Activated effector memory CD4-positive, alpha-beta T cell treated with anti-CD3 and anti-CD28 coated beads, Interleukin-2, amount 50 U/mL, for 16 hours (primary cell): ENCODE measurements at regions not wholly inside any gene's neighbourhood (a gene's known extent, or its start where the extent isn't known, plus 50 kb on each side); places are given as distances from the start of the nearest gene placed in this dataset.

Source experiments
- DNase-seq: peaks from one replicate; pipeline ENCODE4 v3.0.0-alpha.2; 2020

DNA sequence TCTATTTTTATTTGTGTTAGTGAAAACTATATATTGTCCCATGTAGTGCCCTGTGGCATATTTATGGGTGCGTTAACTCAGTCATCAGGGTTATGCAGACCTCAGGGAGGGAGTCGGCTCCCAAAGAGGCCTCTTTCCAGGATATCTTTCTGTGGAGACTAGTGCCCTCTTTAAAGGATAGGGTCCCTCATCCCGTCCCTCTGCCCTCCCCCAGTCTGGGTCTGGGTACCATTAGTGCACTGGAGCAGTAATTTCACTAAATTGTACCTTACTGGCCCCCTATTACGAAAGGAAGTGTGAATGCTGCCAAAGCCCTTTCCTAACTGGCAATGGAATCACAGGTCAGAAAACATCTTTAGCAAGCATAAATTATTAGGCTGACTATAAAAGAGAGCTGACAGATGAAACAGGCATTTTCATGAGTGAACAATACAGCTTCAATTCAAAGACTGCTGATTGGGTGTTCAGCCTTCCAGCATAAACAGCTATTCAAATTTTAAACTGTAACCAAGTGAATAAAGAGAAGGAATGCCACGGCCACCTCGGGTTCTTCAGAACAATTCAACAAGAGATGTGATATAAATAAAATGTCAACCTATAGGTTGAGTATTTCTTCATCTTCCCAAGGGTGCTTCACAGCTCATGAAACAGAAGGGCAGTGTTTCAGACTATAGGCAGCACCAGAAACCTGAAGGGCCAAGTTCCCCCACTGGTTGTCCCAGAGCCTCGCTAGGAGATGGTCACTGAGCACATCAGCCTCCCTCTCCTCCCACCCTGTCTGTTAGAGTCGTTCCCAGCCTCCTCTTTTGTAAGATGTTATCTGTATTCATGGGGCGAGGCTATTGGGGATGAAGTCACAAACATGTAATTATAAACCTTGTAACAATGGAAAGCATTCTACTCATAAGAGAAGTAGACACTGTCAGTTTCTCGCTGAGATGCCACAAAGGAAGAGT, 318.7 kb downstream of the TMEM161B start:
- no peak for DNase-seq

DNA sequence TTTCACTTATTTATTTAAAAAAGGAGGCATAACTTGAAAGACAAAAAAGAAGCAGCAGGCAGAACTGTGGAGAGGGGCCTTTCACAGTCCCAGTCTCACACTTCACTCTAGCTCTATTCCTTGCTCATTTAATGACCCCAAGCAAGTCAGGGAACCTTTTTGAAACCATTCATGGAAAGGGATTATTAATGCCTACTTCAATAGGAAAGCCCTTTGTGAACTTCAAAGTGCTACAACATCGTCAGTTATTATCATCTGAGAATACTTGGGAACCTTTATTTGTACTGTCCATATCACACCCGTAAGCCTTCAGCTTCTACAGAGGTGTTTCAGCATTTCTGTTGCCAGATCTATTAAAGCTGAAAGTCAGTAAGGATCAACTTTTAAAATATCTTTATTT, 320.2 kb downstream of the TMEM161B start:
- DNase-seq: no peak

DNA sequence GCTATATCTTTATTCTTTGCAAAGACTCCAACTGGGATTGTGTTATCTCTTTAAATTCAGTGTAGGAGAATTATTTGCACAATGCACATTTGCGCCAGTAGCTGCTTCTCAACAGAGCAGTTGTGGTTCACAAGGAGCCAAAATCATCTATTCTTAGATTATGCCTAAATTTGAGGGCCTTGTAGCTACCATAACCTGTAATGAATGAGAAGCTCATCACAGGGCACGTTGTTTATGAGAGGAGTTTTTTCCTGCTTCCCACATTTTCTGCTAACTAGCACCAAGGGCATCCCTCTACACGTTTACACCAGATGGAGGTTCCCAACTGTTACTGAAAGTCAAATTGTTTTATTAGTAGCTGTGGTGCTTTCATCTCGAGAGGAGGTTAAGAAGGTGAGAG, 322.4 kb downstream of the TMEM161B start:
- no peak for DNase-seq

GRCh38 chr5:87945286-87945650, 323.4 kb downstream of the TMEM161B start:
- DNase-seq: no peak

DNA sequence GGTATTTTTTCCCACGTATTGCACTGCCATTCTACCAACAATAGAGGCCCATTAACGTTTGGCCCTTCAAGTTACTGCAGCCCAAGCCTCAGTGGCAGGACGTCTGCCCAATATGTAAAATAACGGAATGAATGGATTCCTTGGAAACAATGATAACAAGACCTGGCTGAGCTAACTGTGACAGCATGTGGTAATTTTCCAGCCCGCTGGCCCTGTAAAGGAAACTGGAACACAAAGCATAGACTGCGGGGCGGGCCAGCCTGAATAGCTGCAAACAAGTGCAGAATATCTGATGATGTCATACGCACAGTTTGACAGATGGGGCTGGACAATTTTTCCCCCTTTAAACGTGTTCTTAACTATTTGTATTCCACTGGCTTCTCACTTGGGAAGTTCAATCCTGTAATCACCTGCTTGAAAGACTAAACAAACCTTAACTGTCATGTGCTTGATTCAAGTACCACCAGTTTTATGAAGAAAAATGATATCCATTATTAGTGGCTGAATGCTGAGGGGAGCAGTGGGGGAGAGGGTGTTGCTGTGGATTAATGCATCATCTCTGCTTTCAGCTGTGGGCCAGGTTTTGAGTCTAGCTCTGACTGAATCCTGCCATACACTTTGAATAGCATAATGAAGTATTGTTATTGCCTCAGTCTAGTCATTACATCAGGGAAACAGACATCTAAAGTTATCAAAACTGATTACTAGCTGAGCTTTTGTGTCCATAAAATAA, 323.9 kb downstream of the TMEM161B start:
- no peak for DNase-seq

DNA sequence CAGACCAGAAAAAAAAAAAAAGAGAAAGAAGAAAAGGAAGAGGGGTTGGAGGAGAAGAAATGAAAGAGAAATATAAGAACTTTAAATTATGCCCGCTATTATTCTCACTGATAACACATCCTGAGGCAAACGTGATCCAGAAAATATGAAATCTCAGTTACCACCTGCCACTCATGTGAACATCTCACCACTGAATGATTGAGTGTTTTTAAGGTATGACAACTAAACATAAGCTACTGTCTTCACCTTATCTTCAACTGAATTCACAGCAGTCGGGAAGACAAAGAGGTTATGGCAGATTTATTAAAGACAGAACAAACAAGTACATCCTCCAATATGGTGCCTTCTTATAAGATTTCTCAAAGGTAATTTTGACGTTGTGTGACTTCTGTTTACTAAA, 327.9 kb downstream of the TMEM161B start:
- no peak for DNase-seq

- no peak for DNase-seq
Measured at GRCh38 chr5:87936667-87937066, 332.0 kb downstream of the TMEM161B start.

GRCh38 chr5:87924436-87924835, 344.2 kb downstream of the TMEM161B start:
- no peak for DNase-seq

GRCh38 chr5:87916320-87916719, 352.3 kb downstream of the TMEM161B start:
- no peak for DNase-seq

DNA sequence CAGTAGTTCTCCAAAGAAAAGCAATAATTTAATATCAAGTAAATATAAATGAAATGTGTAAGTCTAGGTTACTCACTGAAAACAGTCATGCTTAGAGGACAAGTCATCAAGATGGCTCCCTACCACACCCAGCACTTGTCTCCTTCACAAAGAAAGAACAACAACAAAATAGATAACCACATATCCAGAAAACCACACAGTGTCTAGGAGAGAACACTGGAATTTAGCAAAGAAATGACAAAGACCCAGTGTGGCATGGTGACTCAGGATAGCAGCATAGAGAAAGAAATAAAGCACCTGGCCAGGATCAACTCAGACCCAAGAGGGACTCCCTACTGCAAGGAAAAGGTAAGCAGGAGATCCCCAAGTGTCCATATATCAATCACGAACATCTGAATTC, 356.2 kb downstream of the TMEM161B start:
- no peak for DNase-seq

- no peak for DNase-seq
Measured at GRCh38 chr5:87909382-87909781, 359.3 kb downstream of the TMEM161B start.

GRCh38 chr5:87906962-87907361, 361.7 kb downstream of the TMEM161B start:
- no peak for DNase-seq

DNA sequence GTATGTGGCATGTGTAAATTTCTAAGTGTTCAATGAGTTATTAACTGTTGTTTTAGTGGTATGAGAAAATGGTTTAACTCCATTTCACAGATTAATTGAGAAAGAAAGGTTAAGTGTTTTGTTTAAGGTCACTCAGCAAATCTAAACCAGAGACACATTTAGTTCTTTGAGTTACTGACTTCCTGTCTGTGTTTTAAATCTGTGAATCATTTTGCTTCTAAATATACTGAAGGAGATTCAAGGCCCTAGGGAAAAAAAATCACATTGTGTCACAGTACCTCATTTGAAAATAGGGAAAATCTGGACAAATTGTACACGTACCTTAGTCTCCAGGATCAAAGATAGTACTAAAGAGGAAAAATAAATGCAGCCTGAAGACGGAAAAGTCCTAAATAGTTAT, 368.2 kb downstream of the TMEM161B start:
- DNase-seq: no peak

- DNase-seq: no peak
Measured at GRCh38 chr5:87899721-87900131, 368.9 kb downstream of the TMEM161B start.

DNA sequence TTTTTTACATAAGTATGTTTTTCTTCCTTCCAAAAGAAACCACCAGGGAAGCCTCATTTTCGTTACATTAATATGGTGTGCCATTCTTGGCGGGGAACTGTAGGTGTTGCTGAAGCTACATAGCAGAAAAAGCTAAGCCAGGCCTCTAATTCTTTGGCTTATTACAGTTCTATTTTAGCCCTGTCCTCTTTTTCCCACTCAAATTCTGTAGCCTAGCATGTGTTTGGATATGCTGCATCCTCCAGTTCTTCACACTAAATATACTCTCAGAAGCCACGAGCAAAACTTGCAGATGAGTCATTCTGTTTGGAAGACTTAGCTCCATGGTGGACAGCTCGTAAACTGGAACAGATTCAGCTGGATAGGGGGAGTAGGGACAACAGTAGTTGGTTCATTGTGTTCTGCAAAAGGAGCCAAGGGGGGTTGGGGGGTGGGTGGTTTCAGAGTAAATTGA, 369.4 kb downstream of the TMEM161B start:
- no peak for DNase-seq

DNA sequence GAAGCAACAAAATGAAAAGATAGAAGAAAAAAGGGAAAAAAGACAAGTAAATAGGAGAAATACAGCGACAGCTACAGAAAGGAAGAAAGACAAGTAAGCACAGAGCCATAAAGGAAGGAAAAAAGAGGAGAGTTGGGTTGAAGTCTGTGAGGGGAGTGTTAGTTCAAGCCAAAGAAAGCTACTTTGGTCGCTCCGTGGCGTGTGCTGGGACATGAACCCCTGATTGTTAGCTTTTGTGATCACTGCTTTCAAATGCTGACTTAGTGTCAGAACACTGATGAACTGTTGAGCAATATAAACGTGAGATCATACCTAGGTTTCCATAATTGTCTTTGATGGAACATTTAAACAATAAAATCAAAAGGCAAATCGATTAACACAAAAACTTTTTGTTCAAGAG, 370.1 kb downstream of the TMEM161B start:
- no peak for DNase-seq

- no peak for DNase-seq
Measured at GRCh38 chr5:87888139-87888538, 380.5 kb downstream of the TMEM161B start.

GRCh38 chr5:87887247-87887646, 381.4 kb downstream of the TMEM161B start:
- no peak for DNase-seq

DNA sequence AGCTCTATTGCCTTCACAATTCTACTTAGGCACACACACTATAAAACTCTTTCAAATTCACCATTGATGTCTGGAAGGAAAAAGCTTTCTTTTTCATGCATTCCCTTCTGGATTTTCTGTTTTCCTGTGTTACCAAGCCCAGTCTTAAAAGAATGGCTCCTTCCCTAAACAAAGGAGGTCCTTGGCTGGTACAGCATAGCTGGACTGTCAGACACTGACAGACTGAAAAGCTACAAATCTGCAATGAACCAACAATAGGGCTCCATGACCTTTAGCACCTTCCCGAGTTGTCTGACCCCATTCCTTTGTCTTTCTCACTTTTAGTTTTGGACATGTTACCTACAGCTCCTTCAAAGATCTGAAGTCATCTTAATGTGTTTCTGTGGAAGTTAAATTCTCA, 382.5 kb downstream of the TMEM161B start:
- no peak for DNase-seq

- DNase-seq: no peak
Measured at GRCh38 chr5:87885758-87886157, 382.9 kb downstream of the TMEM161B start.

DNA sequence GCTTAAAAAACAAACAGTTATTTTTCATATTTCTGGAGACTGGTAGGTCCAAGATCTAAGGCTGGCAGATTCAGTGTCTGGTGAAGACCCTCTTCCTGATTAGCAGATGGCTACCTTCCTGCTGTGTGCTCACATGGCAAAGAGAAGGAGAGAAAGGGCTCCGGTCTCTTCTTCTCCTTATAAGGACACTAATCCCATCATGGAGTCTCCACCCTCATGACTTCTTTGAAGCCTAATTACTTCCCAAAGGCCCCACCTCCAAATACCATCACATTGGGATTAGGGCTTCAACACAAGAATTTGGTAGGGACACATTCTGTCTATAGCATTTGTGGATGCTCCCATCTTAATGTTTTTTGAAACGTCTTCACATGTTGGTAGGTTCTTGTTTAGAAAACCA, 391.1 kb downstream of the TMEM161B start:
- DNase-seq: no peak

DNA sequence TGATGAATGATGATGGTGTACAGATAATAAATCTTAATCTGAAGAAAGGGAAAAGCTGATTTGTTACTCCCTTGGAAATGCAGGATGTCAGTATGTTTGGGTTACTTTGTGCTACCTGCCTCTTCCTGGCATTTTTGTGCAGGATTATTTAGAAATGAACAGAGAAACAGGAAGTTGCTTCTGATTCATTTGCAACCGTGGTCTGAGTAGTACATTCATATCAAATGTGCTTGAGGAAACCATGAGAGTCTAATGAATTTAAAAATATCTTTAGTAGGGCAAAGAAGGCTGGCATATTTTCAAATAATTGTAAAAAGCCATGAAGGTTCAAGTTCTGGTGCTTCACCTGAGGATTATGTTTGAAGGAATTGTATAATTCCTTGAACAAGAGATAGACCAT, 391.6 kb downstream of the TMEM161B start:
- DNase-seq: no peak

DNA sequence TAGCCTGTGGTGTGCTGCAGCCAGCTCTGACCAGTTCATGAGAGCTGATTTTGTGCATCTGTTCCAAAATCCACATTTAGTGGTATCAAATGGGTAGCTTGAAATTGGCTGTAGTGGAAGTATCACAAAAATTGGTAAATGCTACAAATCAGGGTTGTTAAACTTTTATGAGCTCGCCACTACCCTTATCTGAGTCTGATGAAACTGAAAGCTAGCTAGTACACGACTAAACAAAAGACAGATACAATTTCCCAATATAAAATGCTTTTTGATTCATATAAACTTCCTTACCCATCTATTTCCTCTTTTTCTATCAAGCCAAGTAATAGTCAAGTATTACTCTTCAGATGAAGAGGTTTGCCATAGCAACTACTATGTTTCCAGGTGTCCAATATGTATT, 392.0 kb downstream of the TMEM161B start:
- DNase-seq: no peak

DNA sequence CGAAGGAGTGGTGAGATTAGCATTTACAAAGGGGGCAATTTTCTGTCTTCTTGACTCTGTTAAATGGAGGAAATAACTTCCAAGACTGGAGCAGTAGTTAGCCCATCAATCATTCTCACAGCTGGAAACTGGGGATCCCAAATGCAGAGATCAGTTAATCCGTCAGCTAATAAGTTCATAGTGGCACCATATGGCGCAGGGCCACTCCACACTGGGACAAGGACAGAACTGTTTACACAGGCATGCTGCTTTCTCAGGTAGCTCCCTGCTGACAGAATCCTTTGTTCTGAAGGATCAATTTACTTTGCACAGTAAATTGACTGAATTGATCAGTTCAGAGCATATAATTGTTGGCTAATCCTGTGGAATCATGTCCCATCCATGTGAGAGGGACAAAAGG, 395.7 kb downstream of the TMEM161B start:
- no peak for DNase-seq
